NCI-H82 treated with DMSO at 0.1 percent for 48 hours (cell line): ENCODE measurements at regions not wholly inside any gene's neighbourhood (a gene's known extent, or its start where the extent isn't known, plus 50 kb on each side); places are given as distances from the start of the nearest gene placed in this dataset.

Source experiments
- DNase-seq: peaks from one replicate; lab custom pipeline; 2025; ENCODE audit not compliant: unreplicated experiment; lab: John Stamatoyannopoulos, UW

DNA sequence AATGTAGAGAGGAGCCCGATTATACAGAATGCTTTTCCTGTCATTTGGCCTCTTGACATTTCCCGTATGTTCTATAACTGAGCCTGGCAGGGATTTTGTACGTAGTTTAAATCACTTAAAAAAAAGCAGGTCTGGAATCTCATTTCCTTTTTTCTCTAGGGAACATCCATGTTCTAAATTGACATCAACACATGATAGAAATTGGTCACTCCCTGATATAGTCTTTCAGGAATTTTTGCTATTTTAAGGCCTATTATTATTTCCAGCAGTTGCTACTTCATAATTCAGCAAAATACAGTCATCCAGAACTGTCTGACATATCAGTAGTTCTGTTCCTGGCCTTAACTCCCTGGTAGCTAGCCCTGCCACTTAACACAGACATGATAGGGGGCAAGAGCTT, 565.7 kb upstream of the ZEB2 start:
- no peak for DNase-seq

DNA sequence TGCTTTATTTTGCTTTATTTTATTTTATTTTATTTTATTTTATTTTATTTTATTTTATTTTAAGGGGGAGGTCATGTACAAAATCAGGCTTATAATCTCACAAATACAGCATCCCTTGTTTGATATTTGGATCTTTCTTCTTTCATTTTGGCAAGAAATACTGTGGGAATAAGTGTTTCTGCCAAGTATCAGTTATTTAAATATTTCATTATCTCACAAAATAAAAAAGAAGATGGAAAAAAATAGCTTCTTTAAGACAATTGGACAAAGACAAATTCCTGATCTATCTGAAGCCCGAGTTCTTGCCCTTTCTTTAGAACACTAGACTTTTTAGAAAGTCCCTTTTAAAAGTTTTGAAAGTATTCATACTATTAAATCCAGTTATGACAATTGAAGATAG, 560.5 kb upstream of the ZEB2 start:
- no peak for DNase-seq

DNA sequence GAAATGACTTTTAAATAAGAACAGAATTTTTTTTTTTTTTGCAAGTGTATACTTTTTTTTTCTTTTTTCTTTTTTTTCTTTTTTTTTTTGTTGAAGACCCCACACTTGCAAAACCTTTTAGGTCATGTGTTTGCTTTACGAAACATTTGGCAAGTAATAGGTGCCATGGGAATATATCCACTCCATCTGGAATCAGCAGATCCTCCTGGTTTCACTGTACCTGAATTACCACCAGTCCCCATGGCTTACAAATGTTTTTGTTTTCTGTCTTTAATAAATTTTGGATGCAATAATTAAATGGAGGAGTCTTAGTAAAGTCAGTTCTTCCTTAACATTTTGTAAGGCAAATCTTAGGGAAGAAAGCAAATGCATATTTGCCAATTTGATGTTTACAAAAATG, 559.7 kb upstream of the ZEB2 start:
- DNase-seq, result no peak

DNA sequence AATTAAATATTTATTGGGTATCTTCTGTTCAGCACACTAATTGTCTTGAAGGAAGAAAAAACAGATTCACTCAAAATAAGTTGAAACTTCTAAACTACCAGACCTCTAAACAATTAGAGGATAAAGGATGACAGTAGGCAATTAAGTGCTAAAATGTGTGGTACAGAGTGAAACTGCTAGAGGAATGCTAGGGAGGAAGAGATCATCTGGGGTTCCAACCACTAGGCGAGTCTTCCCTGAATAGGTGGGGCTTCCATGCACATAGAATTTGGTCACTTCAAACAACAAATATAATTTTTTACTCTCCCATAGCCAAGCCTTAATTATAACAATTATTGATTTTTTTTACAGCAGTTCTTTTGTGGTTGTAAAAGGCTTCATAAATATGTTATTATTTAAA, 559.0 kb upstream of the ZEB2 start:
- no peak for DNase-seq

DNA sequence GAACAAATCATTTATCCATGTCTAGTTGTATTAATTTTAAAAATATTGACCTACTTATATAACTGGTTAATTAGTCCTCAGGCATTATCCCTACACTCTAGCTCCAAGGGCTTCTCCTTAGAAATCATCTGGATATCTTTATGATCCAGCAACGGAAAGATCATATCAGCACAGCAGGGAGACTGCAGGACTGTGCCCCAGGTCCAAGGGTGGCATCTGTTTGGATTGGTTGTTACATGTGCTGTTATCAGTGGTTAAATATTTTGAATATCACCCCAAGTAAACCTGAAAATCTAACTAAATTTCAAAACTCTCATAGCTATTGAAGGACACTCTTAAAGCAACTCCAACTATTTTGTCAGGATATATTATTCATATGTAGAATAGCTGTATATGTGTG, 556.2 kb upstream of the ZEB2 start:
- no peak for DNase-seq

DNA sequence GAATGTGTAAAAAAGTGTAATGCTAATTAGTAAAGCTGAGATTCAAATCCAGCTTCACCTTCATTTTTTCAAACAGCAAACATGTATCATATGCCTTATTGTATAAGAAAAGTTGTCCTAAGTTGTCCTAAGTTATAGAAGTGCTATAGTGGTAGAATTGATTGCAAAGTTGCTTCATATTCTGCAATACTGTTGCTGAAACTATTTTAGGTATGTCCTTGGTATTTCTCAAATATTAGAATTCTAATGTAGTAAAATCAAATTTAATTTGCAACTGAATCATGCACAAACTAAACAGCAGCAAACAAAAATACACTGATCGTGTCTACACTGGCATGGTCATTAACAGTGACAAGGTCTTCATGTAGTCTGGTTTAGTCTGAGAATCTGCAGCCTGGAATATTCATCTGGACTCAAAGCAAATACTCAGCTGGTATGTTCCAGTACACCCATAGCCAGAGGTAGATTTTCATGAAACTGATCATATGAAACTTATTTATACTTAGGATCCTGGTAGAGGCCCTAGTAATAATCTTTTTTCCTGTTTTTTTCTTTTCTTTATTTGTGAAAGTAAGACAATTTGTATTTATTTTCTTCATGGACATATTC, 555.6 kb upstream of the ZEB2 start:
- no peak for DNase-seq

DNA sequence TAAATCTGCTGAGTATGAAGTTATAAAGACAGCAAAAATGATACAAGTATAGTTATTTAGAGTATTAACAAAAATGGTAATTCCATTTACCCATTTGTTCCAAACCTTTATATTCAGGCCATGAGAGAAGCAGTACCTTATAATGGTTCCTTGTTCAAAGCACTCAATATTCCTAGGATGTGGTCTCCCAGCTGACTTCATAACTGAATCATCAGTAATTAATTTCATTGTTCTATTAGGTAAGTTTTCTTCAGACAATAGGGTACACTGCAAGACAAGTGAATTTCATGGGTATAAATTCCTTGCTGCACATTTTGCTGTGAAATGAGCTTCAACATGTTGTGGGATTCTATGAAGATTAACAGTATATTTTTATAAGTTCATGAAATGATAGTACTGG, 550.8 kb upstream of the ZEB2 start:
- no peak for DNase-seq

DNA sequence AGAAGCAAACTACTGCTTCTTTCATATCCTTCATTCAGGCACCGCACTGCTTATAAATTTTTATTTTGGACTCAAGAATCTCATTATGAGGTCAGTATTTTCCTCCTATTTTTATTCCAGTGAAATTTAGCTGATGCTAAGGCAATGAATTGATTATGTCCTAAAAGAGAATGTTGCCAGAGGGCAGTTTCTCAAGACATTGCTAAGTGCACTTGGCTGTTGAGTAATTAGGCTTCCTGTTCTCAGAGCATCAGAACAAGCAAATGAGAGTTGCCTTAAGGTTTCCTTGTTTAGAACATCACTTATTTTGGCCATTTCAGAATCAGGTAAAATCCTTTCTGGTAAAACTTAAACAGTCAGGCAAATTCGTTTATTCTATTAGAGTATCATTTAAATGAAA, 548.6 kb upstream of the ZEB2 start:
- no peak for DNase-seq

DNA sequence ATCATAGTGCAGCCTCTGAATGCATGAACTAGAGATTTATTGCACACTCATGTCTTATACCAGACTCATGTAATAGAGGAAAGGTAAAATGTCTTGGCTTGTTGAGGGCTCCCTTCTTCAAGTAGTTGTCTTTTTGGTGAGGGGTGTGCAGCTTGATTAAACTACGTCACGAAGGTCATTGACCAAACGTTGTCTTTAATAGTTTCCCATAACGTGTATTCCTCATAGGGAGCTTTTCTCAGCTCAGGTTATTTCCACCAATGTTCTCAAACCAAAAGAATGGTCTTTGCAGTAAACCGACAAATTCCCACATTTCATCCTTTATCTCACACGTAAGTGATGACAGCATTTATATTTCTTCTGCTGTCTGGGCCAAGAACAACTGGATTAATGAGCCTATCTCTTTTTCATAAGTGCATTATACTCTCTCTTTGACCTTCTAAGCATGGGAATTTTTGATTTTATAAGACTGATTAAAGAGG, 547.7 kb upstream of the ZEB2 start:
- no peak for DNase-seq

DNA sequence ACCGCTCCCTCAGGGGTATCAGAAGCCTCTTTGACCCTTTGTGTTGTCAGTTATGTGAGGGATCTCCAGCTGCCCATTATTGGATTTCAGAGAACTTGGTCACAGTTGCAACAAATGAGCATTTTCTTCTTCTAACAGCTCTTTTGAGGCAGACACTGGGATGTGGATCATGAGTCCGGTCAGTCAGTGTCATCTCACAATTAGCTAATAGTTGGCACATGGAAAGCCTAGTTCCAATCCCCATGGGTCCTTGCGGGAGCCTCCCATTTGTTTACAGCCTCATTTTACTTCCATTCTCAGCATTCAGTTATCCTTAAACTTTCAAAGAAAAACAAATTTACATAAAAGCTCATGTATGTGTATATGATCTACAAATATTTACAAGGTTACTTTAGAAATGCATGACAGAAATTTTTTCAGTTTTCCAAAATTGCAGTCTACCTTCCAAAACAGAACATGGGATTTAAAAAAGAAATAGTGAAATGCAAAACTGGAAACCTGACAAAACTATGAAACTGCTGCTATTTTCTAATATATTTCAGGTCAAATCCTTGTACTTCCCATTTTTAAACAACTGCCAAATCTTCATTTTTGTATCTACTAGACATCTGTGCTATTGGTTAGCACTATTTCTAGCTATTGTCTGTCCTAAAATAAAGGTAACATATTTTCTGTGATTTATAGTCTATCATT, 547.1 kb upstream of the ZEB2 start:
- DNase-seq, result no peak

DNA sequence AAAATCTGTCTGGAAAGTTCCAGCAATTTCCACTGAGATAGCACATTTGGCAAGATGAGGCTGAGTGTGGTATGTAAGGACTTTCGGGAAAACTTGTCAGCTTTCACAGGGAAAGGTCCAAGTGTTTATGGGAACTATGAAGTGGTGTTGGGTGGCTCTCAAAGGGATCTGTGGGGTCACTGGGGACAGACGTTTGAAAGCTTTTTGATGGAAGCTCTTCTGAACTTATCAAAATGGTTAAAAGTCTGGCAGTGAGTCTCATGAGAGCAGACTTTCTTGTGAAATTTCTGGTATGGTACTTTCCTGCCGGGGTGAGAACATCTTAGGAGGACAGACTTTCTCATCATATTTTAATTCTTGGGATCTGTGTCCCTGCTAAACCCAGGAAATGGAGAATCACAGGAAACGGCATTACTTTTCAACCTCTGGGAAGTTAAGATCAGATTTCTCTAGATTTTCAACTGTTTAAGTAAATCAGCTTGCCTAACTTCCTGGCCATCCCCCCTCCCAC, 546.3 kb upstream of the ZEB2 start:
- DNase-seq, result no peak

DNA sequence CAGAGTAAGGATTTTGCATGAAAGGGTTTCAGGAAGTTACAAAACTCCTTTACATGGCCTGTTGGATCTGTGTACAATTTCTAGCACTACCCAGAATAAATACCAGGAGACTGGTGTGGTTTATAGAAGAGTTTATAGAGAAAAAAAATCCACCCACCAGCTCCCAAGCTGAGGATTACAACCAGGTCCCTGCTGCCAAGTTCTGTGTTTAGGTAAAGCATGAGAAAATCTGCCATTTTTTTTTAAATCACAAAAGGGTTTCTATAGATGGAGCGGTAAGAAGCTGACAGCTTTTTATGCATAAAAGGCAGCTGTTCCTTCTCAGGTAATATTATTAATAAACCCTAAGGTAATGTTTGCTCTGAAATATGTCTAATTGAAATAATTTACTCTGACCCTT, 545.4 kb upstream of the ZEB2 start:
- no peak for DNase-seq

DNA sequence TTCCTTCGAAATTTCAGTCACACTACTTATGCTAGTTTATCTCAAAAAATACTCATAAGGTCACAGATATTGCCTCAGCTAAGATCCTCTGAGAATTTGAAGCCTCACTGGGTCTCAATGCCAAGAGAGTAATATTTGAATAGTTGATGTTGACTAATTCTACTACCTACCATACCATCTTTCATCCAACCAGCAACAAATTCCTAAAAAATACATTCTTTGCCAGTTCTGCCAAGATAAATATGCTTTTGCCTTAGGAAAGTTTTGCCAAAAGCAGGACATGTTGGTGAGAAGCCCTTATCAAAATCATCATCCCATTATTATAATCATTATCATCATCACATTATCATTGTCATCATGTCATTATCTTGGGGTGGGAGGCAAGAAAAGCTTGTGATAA, 544.6 kb upstream of the ZEB2 start:
- DNase-seq, result no peak

DNA sequence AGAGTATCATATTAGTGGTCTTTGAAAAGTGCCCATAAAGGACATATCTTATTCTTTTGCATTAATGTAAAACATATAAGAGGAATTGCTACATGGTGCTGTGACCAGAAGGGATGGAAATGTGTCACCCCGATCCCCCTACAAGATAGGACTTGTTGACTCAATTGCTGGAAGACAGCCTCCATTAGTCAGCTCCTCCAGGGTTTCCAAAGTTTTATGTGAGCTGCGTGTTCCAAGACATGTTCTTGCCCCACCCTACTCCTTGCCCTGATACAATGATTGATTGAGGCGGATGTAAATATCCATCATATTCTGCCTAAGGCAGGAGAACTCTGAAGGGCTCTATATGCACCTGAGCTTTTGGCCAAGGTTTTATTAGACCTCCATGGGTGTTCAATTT, 541.0 kb upstream of the ZEB2 start:
- DNase-seq, result no peak

DNA sequence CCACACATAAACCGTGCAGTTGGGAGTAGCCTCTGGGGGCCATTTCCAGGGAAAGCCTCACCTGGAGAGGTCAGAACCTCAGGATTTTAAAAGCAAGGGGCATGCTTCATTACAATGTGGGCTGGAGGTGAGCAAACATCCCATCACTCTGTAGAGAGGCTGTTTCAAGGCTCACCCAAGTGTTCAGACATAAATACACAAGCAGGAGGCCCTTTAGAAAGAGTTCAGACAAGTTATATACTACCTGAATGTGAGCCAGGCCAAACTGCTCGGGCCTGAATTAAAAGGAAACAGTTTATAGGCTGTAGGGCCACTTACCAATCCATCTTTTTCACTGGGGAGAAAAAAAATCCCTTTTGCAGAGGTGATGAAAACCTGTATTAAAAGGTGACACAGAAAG, 540.0 kb upstream of the ZEB2 start:
- no peak for DNase-seq

DNA sequence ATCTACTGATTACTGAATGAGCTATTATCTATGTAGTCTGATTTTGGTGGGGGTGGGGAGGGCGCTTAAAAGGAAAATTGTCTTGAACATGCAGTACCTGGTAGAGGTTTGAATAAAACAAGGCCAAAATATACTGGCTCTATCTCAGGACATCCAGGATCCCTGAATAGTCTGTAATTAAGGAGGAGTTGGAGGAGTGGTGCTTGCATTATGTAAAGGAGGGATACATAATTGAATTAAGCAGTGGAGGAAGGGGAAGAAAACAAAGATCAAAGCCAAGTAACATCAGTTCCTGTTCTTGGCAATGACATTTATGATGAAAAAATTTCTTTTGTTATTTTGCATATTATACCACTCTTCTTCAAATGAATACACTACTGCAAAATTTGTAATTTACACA, 539.4 kb upstream of the ZEB2 start:
- DNase-seq, result no peak

DNA sequence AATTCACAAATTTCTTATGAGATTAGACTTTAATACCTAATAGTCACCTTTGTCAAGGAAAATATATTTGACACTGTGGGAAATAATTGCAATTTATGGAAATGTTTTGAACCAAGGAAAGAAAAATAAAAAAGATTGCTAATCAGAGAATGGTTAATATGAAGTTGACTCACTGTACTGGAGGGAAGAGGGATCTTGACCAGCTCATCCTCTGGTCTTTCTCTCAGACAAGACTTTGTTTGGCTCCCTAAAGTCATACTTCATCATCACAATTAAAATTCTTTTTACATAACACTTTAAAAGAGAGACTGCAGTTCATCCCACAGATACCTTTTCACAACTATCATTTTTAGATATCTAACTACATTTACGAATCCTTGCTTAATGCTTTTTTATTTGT, 538.5 kb upstream of the ZEB2 start:
- DNase-seq, result no peak

DNA sequence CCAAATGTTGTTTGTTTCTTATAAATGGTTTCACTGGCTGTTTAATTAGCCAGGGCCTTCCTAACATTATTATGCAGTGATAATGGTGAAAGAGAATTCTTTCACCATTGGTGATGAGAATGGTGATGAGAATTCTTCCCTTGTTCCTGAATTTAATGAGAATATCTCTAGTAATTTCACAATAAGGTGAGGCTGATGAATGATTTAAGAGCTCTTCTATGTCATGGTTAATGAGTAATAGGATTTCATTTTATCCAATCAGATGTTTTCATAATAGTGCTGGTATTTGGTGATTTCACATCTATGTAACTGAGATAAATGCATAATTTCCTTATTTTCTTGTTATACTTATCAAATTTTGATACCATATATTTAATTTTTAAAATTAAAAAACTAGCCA, 535.7 kb upstream of the ZEB2 start:
- DNase-seq, result no peak

DNA sequence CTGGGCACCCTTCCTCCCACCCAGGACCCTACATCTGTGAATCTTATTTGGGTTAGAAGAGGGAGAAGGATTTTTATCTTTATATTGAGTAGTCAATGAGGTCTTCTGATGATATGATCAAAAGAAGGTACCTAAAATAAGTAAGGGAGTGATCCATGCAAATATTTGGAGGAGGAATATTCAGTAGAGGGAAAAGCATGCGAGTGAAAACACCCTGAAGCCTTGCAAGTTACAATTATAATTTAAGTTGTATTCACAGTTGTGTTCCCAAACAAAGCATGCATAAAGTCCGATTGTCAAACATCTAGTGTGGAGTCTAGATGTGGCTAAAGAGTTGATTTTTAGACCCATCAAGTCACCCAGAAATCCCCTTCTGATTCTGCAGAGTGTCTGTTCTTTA, 530.2 kb upstream of the ZEB2 start:
- no peak for DNase-seq

DNA sequence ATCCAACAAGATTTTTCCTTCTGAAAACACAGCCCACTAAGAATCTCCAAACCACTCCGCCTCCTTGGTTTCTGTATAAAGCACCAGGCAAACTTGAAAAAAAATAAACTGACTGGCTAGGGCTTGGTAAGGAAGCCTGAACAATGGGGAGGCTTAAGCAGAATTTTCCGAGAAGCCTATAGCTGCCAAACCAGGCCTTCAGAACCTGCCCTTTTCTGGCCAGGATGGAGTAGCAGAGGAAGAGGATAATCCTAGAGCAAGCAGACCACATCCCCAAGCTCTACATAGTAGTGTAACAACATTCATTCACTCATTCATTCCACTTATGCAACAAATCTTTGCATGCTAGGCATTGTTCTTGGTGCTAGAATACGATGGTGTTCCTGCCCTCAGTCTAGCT, 529.6 kb upstream of the ZEB2 start:
- no peak for DNase-seq

DNA sequence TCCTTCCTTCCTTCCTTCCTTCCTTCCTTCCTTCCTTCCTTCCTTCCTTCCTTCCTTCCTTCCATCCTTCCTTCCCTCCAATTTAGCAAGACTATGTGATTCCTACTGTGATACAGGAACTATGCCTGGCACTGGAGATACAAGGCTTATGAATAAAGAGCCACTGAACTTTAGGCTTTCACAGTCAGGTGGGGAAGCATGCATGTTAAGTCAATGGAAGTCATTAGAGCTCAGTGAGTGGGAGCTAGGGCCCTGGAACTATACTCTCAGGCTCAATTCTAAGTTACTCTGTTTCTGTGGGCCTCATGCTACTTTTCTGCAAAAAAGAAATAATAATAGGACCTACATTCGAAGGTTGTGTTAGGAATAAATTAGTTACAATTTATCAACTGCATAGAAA, 527.6 kb upstream of the ZEB2 start:
- DNase-seq, result no peak

DNA sequence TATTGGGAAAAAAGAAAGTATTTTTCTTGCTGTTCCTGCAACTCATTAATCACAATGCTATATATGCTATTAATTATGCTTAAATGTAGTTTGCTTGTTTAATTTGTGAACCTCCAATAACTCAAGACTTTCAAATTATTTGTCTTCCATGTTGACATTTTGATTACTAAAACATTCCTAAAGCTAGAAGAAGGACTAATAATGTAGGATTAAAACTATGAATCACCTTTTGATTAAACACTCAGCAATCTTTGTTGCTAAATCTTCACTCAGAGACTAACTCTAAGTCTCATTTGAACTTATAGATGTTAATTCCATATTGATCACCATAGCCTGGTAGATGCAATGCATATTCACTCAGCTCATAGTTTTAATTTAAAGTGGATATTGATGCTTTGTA, 524.6 kb upstream of the ZEB2 start:
- DNase-seq, result no peak

DNA sequence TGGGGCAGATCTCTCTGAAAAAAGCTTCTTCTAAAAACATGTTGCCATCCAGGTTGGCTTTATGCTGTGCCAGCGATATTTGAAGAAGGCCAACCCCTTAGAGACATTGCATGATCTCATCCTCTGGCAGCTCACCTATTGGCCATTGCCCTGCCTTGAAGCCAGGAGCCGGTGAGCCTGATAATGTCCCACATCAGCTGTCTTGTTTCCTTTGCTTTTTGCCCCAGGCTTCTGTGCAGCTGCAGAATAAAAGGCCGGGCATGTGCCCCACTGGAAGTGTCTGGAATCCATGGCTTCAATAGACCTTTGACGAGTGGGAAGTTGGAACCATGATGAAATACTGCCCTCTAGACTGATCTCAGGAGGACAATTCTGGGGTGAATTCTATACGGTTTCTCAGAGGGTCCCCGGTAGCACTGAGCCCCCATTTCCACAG, 523.5 kb upstream of the ZEB2 start:
- DNase-seq, result no peak
